ENCODE measurements at regions not wholly inside any gene's neighbourhood (a gene's known extent, or its start where the extent isn't known, plus 50 kb on each side); places are given as distances from the start of the nearest gene placed in this dataset.

DNA sequence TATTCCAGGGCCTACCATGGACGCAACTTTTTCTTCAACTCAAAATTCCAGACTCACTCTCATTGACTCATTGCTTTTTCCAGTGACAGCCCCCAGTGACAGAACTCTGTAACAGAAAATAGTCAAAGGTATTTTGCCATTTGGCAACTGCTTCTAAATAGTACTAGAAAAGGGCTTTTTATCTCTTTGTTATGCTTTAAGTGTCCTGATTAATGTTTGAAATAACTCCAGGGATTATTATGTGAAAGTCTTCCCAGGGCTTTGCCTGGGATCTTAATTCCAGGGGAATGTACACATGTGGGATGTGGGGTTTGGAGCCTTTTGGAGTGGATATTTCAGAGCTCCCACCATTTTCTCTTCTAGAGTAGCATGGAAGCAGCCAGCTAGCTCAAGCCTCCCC lies 198.8 kb downstream of the KCNS3 start:
- Mint-ChIP-seq H3K4me1 (peaks cover 3% of the 10 kb centered on the region), H3K4me3 (no peak overlapping the region), H3K27me3 (peaks cover 3% of the 10 kb centered on the region), H3K9me3 (no peaks in the 10 kb centered on the region), H3K36me3 (ENCODE audit: low read depth) (no peaks in the 10 kb centered on the region), H3K27ac (no peak overlapping the region)
- ATAC-seq (no peak), DNase-seq (no peak)

DNA sequence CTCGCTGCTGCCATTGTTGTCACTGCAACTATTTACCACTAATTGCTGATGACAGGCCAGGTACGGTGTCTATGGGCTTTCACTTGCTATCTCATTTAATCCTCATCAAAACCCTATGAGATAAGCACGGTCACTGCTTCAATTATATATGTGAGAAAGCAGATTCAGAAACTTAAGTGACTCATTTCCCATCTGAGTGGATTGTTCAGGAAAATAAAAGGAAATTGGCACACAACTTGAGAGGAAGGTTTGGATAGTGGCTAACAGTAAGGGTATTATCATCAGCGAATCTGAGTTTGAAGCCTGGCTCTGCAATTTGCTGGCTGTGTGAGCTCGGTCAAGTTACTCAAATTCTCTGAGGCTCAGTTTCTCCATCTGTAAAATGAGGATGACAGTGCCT lies 196.0 kb downstream of the KCNS3 start:
- Mint-ChIP-seq H3K4me3 (no peak overlapping the region), H3K36me3 (ENCODE audit: low read depth) (no peaks in the 10 kb centered on the region), H3K27me3 (peaks cover 2% of the 10 kb centered on the region), H3K27ac (no peak overlapping the region), H3K9me3 (no peaks in the 10 kb centered on the region), H3K4me1 (peaks cover 3% of the 10 kb centered on the region)
- DNase-seq (no peak), ATAC-seq (no peak)

DNA sequence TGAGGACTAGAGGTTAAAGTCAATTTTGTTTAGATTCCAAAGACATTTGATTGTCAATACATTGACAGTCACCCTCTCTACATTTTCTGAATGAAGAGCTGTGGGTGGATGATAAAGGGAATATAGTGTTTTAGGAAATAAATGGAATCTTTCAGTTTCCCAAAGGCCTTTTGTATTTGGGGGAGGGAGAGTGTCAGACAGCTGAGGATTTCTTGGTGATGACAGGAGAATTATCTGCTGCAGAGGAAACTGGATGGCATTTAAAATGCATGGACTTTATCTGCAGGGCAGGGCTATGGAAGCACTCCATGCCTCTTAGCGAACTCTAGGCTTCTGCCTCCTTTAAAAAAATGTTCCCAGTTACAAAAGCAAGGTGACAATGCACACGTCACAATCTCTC lies 195.1 kb downstream of the KCNS3 start:
- H3K27ac Mint-ChIP-seq = no peak overlapping the region
- peaks cover 2% of the 10 kb centered on the region for H3K27me3 Mint-ChIP-seq
- no peak for ATAC-seq
- H3K4me1 Mint-ChIP-seq = peaks cover 3% of the 10 kb centered on the region
- H3K4me3 Mint-ChIP-seq = no peak overlapping the region
- H3K9me3 Mint-ChIP-seq = no peaks in the 10 kb centered on the region
- H3K36me3 Mint-ChIP-seq (ENCODE audit: low read depth) = no peaks in the 10 kb centered on the region
- DNase-seq = no peak

DNA sequence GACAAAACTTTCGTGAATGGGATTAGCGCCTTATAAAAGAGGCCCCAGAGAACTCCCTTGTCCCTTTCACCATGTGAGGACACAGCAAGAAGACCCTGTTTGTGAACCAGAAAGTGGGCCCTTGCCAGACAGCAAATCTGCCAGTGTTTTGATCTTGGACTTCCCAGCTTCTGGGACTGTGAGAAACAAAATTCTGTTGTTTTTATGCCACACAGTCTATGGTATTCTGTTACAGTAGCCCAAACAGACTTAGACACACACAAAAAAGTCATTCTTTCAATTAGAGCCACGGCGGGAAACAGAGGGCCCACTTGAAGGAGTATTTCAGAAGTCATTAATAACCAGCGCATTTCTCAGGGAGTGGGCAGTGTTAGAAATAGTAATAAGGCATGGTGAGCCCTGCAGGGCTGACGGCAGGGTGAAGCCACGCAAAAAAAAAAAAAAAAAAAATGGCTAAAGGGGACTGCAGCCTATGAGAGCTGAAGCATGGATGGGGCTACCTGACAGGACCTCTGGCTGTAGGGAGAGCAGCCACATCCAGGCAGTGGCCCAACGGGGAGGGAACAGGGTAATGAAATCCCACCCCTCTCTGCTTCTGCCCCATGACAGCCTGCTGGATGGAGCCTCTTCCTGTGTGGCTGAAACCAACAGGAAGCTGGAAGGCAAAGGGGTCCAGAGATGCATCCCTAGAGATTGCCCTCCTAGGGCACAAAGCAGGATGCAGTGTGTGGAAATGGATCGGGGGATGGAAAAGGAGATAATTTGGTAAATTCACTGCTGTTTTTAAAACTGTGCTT lies 189.3 kb downstream of the KCNS3 start:
- Mint-ChIP-seq H3K27ac (no peak overlapping the region), H3K9me3 (no peaks in the 10 kb centered on the region), H3K4me1 (no peaks in the 10 kb centered on the region), H3K36me3 (ENCODE audit: low read depth) (no peaks in the 10 kb centered on the region), H3K27me3 (peaks cover 5% of the 10 kb centered on the region), H3K4me3 (no peak overlapping the region)
- ATAC-seq (no peak), DNase-seq (no peak)

DNA sequence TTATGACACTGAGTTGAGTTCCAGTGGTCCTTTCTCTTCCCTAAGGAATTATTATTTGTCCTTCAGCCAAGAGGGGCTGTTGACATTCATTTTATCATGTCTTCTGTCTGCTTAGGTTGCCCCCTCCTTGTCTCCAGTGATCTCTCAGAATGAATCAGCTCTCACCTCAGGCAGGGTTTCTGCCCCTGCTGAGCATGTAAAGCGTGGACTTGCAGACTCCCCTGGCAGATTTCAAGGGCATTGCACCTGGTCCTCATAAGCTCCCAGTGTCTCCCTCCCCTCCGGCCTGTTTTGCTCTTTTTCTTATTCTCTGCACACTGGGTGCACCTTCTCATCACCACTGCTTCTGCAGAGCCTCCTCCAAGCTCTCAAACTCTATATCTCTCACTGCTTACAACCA lies 188.4 kb downstream of the KCNS3 start:
- no peaks in the 10 kb centered on the region for H3K36me3 Mint-ChIP-seq (ENCODE audit: low read depth)
- no peak for ATAC-seq
- H3K4me3 Mint-ChIP-seq = no peak overlapping the region
- H3K4me1 Mint-ChIP-seq = no peaks in the 10 kb centered on the region
- H3K27ac Mint-ChIP-seq = no peak overlapping the region
- H3K27me3 Mint-ChIP-seq = peaks cover 4% of the 10 kb centered on the region
- no peak for DNase-seq
- no peaks in the 10 kb centered on the region for H3K9me3 Mint-ChIP-seq

DNA sequence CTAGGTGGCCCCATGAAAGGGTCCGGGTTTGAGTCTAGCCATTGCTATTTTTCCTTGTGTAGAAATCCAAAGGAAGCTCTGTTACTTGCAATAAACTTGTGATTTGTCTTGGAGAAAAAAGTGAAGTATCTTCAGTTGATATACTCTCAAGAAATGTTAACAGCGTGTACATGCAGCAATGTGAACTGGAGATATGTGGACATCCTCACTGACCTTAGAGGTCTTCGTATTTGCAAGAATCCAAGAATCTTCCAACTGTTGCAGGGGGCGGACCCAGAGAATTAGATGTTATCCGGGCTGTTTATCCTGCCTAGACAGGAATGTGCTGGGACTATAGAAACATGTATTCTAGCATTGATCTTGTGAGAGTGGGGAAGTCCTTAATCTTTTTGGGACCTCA lies 187.6 kb downstream of the KCNS3 start:
- DNase-seq = no peak
- Mint-ChIP-seq H3K27me3 (peaks cover 4% of the 10 kb centered on the region), H3K4me1 (no peaks in the 10 kb centered on the region), H3K27ac (no peak overlapping the region), H3K9me3 (no peaks in the 10 kb centered on the region), H3K36me3 (ENCODE audit: low read depth) (no peaks in the 10 kb centered on the region), H3K4me3 (no peak overlapping the region)
- ATAC-seq = no peak

DNA sequence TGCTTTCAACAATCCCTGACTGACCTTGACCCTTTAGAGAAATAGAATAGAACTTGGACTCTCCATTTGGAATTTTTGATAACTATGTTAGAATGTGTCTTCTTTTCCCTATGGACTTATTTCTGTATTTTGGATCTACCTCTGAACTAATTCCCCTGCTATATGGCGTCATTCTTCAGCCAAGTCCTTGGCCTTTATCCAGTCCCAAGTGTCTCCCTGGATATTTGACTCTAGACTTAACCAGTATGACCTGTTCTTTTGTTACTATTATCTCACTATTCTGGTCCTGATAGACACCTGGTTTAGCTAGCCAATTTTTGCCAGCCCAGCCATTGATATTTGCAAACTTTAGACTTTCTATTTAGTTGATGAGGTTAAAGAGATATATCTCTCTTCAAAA lies 186.8 kb downstream of the KCNS3 start:
- no peaks in the 10 kb centered on the region for H3K4me1 Mint-ChIP-seq
- no peaks in the 10 kb centered on the region for H3K36me3 Mint-ChIP-seq (ENCODE audit: low read depth)
- H3K9me3 Mint-ChIP-seq = no peaks in the 10 kb centered on the region
- H3K27me3 Mint-ChIP-seq = peaks cover 6% of the 10 kb centered on the region
- no peak for ATAC-seq
- no peak for DNase-seq
- no peak overlapping the region for H3K27ac Mint-ChIP-seq
- H3K4me3 Mint-ChIP-seq = no peak overlapping the region

DNA sequence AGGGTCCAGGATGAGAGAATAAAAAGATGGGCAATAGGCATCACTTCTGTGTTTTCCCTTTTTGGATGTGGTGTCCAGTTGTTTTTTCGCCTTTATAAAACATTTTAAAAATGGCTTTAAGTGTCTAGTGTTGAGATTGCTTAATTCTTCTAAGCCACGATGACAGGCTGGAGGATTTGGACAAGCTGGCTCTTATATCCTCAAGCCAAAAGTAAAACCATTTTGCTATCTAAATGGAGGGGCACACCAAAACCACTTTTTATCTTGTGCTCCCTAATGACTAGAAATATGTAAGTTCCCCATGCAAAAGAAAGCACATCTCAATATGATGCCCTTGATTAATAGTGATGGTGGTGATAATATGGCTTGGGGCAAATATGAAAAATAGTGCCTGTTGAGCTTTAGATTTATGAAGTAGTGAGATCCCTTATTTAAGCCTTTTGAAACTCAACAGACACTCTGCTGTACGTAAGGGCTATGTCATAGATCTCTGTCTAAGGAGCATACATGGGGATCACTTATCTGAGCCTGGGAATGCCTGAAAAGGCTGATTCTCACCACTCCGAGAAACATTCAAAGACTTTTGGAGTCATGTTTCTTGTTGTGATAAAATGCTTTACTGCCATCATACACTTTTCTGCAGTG lies 185.5 kb downstream of the KCNS3 start:
- Mint-ChIP-seq H3K4me1 (no peaks in the 10 kb centered on the region), H3K4me3 (no peak overlapping the region), H3K9me3 (no peaks in the 10 kb centered on the region), H3K27me3 (peaks cover 6% of the 10 kb centered on the region), H3K36me3 (ENCODE audit: low read depth) (no peaks in the 10 kb centered on the region), H3K27ac (no peak overlapping the region)
- DNase-seq (no peak), ATAC-seq (no peak)

DNA sequence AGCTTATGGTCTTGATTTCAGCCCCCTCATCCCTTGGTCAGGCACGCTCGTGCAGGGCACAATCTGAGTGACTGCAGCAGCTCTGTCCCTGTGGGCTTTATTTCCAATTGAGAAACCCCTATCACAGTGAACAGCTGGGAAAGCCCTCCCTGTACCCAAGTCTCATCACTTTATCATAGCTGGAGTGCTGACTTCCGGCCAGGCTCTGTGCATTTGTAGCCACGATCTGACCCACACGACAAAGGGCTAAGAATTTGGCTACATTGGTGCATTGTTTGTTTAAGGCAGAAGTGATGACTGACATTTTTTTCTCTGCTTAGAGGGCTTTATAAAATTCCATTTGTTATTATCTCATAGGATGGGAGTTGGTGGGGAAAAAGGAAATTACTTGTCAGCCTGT lies 184.4 kb downstream of the KCNS3 start:
- ATAC-seq = no peak
- Mint-ChIP-seq H3K4me3 (no peak overlapping the region), H3K36me3 (ENCODE audit: low read depth) (no peaks in the 10 kb centered on the region), H3K9me3 (no peaks in the 10 kb centered on the region), H3K4me1 (no peaks in the 10 kb centered on the region), H3K27ac (no peak overlapping the region), H3K27me3 (peaks cover 3% of the 10 kb centered on the region)
- no peak for DNase-seq

DNA sequence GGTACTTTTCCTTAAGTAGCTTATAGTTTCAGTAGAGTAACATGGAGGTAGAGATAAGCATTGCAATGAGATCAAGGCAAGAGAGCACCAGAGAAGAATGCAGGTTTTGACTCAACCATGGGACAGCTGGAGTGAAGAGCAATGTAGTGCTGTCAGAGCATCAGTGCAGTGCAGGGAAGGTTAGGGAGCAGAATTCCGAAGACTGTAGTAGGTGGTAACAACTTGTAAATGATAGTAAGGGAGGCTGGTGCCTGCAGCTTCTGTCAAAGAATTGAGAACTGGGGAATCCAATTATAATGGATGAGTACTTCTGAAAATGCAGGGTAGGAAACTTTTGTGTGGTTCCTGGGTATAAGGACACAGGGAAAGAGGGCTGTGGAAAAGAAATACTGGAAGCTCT lies 183.2 kb downstream of the KCNS3 start:
- DNase-seq = no peak
- Mint-ChIP-seq H3K27ac (no peak overlapping the region), H3K4me3 (no peak overlapping the region), H3K27me3 (peaks cover 2% of the 10 kb centered on the region), H3K9me3 (no peaks in the 10 kb centered on the region), H3K36me3 (ENCODE audit: low read depth) (no peaks in the 10 kb centered on the region), H3K4me1 (no peaks in the 10 kb centered on the region)
- no peak for ATAC-seq

DNA sequence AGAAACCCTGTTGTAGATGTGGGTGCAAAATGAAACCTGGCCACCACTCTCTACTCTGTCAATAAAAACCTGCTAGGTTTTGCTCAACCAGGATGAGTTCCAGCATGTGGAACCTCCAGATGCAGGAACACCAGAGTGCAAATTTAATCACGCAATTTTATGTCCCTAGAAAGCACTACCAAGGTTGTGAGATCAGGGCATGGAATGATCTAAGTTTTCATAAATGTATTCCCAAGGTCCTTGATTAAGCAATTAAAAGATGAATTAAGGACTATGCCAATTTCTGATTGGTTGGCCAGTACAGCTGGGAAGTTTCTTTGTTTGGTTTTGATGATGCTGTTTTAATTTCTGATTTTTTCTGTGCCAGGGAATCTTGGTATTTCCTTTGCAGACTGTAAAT lies 179.2 kb downstream of the KCNS3 start:
- H3K4me1 Mint-ChIP-seq = no peaks in the 10 kb centered on the region
- no peak for ATAC-seq

DNA sequence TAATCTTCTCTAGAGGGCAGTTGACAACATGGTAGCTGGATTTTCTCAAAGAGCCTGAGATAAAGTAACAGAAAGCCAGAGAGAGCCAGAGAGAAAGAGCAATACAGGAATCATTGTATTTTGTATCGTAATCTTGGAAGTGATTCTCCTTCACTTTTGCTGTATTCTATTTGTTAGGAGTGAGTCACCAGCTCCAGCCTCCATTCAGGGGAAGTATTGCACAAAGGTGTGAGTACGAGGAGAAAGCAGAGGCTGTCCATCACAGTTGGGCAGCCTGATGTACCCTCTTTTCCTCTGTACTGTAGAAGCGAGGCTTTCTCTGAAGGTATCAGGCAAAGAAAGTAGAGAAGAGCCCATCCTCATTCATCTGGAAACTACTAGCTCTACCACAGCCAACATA lies 176.8 kb downstream of the KCNS3 start:
- no peaks in the 10 kb centered on the region for H3K27me3 Mint-ChIP-seq
- H3K9me3 Mint-ChIP-seq = no peaks in the 10 kb centered on the region
- no peaks in the 10 kb centered on the region for H3K4me1 Mint-ChIP-seq
- no peak overlapping the region for H3K4me3 Mint-ChIP-seq
- no peak overlapping the region for H3K27ac Mint-ChIP-seq
- DNase-seq = no peak
- no peak for ATAC-seq
- no peaks in the 10 kb centered on the region for H3K36me3 Mint-ChIP-seq (ENCODE audit: low read depth)

More for the DNA sequence above, 179.2 kb downstream of the KCNS3 start:
- H3K36me3 Mint-ChIP-seq (ENCODE audit: low read depth) = no peaks in the 10 kb centered on the region
- H3K9me3 Mint-ChIP-seq = no peaks in the 10 kb centered on the region
- no peak overlapping the region for H3K27ac Mint-ChIP-seq
- H3K4me3 Mint-ChIP-seq = no peak overlapping the region
- H3K27me3 Mint-ChIP-seq = peaks cover 2% of the 10 kb centered on the region
- no peak for DNase-seq

DNA sequence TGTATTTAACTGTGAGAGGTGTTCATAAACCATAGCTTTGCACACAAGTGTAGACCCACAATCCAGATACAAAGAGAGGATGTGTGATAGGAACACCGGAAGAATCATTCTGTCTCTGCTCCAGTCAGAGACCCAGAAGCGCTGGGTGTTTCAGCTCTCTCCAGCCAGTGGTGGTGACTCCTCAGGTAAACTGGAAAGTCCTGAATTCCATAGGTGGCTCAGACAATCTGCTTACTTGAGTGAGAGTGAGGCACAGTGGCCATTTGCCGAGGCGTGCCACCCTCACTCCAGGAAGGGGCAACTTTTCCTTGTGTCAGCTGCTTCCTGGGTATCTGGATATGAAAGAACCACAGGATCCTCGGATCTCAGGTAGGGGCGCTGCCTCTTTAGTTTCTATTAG lies 171.5 kb downstream of the KCNS3 start:
- no peaks in the 10 kb centered on the region for H3K36me3 Mint-ChIP-seq (ENCODE audit: low read depth)
- H3K4me3 Mint-ChIP-seq = no peak overlapping the region
- ATAC-seq (no peak), DNase-seq (no peak)
- H3K27me3 Mint-ChIP-seq = no peaks in the 10 kb centered on the region
- H3K4me1 Mint-ChIP-seq = no peaks in the 10 kb centered on the region
- H3K27ac Mint-ChIP-seq = no peak overlapping the region
- no peaks in the 10 kb centered on the region for H3K9me3 Mint-ChIP-seq

DNA sequence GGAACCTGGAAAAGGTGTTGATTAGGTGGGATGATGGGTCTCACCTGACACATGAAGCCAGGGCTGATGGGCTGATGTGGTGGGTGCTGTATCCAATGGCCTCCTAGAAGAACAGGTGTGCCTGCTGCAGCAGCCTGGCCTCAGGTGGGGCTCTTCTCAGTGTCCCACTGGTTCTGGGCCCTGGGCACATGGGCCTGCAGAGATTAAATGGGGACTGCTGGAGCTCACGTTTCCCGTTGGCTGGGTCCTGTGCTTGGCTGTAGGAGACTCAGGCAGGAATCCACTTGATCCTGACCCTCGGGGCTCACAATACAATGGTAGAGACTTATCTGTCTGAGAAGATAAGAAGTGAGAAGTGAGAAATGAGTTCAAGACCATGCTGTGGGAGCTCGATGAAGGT lies 170.9 kb downstream of the KCNS3 start:
- Mint-ChIP-seq H3K4me1 (no peaks in the 10 kb centered on the region), H3K36me3 (ENCODE audit: low read depth) (no peaks in the 10 kb centered on the region), H3K9me3 (no peaks in the 10 kb centered on the region), H3K27ac (no peak overlapping the region), H3K4me3 (no peak overlapping the region), H3K27me3 (no peaks in the 10 kb centered on the region)
- DNase-seq = no peak
- no peak for ATAC-seq

DNA sequence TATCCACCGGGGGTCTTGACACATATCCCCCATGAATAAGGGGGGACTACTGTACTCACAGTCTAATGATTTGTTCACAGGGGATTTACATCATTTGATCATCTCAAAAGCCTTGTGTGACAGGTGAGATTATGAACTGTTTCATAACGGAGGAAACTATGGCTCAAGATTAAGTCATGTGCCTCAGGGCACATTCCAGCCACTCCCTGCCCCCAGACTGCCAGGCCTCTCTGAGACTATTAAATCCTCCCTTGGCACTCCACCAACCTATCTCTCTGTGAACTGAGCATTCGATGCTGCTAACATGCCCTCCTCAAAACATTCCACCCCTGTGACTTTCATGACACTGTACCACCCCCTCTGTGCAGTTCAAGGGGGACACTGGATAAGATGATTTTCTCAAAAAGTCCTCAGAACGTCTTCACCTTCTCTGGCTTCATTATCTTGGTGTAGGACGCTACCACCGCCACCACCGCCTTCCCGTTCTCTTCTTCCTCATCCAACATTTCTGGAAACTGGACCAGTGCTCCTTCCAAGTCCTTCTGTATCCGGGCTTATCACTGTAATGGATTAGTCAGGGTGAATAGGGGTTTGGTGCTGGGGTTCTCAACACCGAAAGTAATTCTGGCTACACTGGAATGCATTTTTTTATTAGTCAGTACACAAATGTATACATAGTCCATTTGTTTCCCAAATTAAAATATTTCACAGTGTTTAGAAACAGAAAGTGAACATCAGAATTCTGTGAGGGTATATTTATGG lies 169.6 kb downstream of the KCNS3 start:
- no peak overlapping the region for H3K27ac Mint-ChIP-seq
- H3K27me3 Mint-ChIP-seq = no peaks in the 10 kb centered on the region
- no peaks in the 10 kb centered on the region for H3K4me1 Mint-ChIP-seq
- no peak for ATAC-seq
- no peaks in the 10 kb centered on the region for H3K36me3 Mint-ChIP-seq (ENCODE audit: low read depth)
- no peak overlapping the region for H3K4me3 Mint-ChIP-seq
- no peak for DNase-seq
- H3K9me3 Mint-ChIP-seq = no peaks in the 10 kb centered on the region

Data from activated naive CD8-positive, alpha-beta T cell treated with anti-CD3 and anti-CD28 coated beads, Interleukin-2, amount 50 U/mL, for 24 hours (primary cell).